ENCODE measurements at regions not wholly inside any gene's neighbourhood (a gene's known extent, or its start where the extent isn't known, plus 50 kb on each side); places are given as distances from the start of the nearest gene placed in this dataset.

DNA sequence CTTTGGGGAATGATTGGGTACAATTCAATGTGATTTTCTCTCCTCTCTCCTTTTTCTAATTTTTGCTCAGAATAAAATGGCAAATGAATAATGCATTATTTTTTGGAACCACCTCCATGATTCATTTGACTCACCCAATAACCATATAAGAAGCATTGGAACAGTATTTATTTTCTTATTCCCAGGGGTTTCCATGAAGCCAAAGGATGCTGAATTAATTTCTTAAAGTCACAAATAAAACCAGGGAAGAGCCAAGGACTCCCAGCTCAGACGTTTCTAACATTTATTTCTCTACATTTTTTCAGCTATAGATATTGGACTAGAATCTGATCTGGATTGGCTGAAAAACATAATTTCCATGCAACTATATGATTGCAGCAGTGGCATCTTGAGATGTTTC is 735.2 kb upstream of the ANKRD30A start:
- BruUV-seq (replicated peaks), result no TSS peak
- H3K4me3 ChIP-seq (ENCODE audit: low read depth, low read length, poor library complexity, severe bottlenecking), result no peak overlapping the region
- intact Hi-C loops (cut with micrococcal nuclease; ENCODE audit: unreplicated experiment), result no loop called here
- TF ChIP-seq, protein P1, sequence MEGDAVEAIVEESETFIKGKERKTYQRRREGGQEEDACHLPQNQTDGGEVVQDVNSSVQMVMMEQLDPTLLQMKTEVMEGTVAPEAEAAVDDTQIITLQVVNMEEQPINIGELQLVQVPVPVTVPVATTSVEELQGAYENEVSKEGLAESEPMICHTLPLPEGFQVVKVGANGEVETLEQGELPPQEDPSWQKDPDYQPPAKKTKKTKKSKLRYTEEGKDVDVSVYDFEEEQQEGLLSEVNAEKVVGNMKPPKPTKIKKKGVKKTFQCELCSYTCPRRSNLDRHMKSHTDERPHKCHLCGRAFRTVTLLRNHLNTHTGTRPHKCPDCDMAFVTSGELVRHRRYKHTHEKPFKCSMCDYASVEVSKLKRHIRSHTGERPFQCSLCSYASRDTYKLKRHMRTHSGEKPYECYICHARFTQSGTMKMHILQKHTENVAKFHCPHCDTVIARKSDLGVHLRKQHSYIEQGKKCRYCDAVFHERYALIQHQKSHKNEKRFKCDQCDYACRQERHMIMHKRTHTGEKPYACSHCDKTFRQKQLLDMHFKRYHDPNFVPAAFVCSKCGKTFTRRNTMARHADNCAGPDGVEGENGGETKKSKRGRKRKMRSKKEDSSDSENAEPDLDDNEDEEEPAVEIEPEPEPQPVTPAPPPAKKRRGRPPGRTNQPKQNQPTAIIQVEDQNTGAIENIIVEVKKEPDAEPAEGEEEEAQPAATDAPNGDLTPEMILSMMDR (conservative IDR thresholded peaks at IDR 0.05; ENCODE audit: low read depth, low read length), result no peak
- TF ChIP-seq EZH2 (IDR thresholded peaks at IDR 0.05; ENCODE audit: borderline replicate concordance, low read depth, low read length, poor library complexity, severe bottlenecking), result no peak
- ChIA-PET POLR2A (ENCODE audit: low non-redundant PET) (no interaction called here), CTCF (no interaction called here)
- H3K36me3 ChIP-seq (ENCODE audit: insufficient read depth, low read length, poor library complexity, severe bottlenecking), result no peaks in the 10 kb centered on the region
- DNase-seq (ENCODE audit: low spot score), result no peak
- H3K27me3 ChIP-seq (replicated peaks; ENCODE audit: insufficient read depth, low read depth, low read length, poor library complexity), result no peaks in the 10 kb centered on the region
- no peaks in the 10 kb centered on the region for H3K4me1 ChIP-seq (ENCODE audit: insufficient read depth, low read length, poor library complexity, severe bottlenecking)
- H3K9me3 ChIP-seq (ENCODE audit: low read depth, low read length, poor library complexity, severe bottlenecking), result no peaks in the 10 kb centered on the region
- H3K27ac ChIP-seq (ENCODE audit: low read depth, low read length, poor library complexity, severe bottlenecking), result no peak overlapping the region

DNA sequence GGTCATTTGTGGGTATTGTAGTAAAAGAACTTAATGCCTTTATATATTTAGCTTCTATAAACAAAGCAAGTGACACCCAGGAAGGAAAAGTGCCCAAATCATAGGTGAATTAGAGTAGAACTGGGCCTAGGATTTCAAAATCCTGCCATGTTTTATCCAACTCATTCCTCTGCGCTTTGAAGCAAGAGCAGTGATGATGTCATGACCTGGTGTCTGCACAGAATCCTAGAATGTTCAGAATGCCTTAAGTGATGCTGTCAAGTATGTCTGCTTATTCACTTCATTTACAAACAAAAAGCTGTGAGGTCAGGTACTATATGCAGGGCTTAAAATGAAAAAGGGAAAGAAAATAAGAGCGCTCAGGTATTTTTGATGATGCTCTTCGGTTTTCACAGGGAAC is 737.2 kb upstream of the ANKRD30A start:
- no peaks in the 10 kb centered on the region for H3K9me3 ChIP-seq (ENCODE audit: low read depth, low read length, poor library complexity, severe bottlenecking)
- CTCF ChIA-PET, result no interaction called here
- H3K4me3 ChIP-seq (ENCODE audit: low read depth, low read length, poor library complexity, severe bottlenecking), result no peak overlapping the region
- no peaks in the 10 kb centered on the region for H3K36me3 ChIP-seq (ENCODE audit: insufficient read depth, low read length, poor library complexity, severe bottlenecking)
- H3K4me1 ChIP-seq (ENCODE audit: insufficient read depth, low read length, poor library complexity, severe bottlenecking), result no peaks in the 10 kb centered on the region
- H3K27ac ChIP-seq (ENCODE audit: low read depth, low read length, poor library complexity, severe bottlenecking), result no peak overlapping the region
- TF ChIP-seq EZH2 (IDR thresholded peaks at IDR 0.05; ENCODE audit: borderline replicate concordance, low read depth, low read length, poor library complexity, severe bottlenecking), result no peak
- TF ChIP-seq, protein P1 (conservative IDR thresholded peaks at IDR 0.05; ENCODE audit: low read depth, low read length), result no peak
- POLR2A ChIA-PET (ENCODE audit: low non-redundant PET), result no interaction called here
- no peak for DNase-seq (ENCODE audit: low spot score)
- no TSS peak for BruUV-seq (replicated peaks)
- no peaks in the 10 kb centered on the region for H3K27me3 ChIP-seq (replicated peaks; ENCODE audit: insufficient read depth, low read depth, low read length, poor library complexity)
- intact Hi-C loops (cut with micrococcal nuclease; ENCODE audit: unreplicated experiment), result no loop called here

DNA sequence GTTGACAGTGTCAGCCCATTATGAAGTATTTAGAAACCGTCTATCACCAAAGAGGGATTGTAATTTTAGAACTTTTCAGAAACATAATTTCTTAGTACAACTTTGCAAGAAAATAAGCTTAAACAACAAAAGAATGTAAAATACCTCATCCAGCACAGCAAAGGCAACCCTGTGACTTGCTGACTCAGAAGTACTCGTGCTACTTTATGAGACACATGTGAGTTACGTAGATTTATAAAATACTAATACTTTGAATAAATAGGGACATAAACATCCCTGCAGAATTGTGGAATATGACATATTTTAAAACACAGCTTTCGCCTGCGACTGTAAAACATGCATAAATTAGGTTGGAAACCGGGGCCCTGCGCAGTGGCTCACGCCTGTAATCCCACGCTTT is 739.7 kb upstream of the ANKRD30A start:
- Histone ChIP-seq H3K36me3 (ENCODE audit: insufficient read depth, low read length, poor library complexity, severe bottlenecking) (no peaks in the 10 kb centered on the region), H3K27ac (ENCODE audit: low read depth, low read length, poor library complexity, severe bottlenecking) (no peak overlapping the region), H3K4me3 (ENCODE audit: low read depth, low read length, poor library complexity, severe bottlenecking) (no peak overlapping the region), H3K27me3 (replicated peaks; ENCODE audit: insufficient read depth, low read depth, low read length, poor library complexity) (no peaks in the 10 kb centered on the region), H3K4me1 (ENCODE audit: insufficient read depth, low read length, poor library complexity, severe bottlenecking) (no peaks in the 10 kb centered on the region), H3K9me3 (ENCODE audit: low read depth, low read length, poor library complexity, severe bottlenecking) (no peaks in the 10 kb centered on the region)
- no peak for TF ChIP-seq EZH2 (IDR thresholded peaks at IDR 0.05; ENCODE audit: borderline replicate concordance, low read depth, low read length, poor library complexity, severe bottlenecking)
- TF ChIP-seq, protein P1 (conservative IDR thresholded peaks at IDR 0.05; ENCODE audit: low read depth, low read length), result no peak
- BruUV-seq (replicated peaks), result no TSS peak
- ChIA-PET CTCF (no interaction called here), POLR2A (ENCODE audit: low non-redundant PET) (no interaction called here)
- no peak for DNase-seq (ENCODE audit: low spot score)
- intact Hi-C loops (cut with micrococcal nuclease; ENCODE audit: unreplicated experiment), result no loop called here

Measured in A673 (cell line).